ENCODE measurements at regions not wholly inside any gene's neighbourhood (a gene's known extent, or its start where the extent isn't known, plus 50 kb on each side); places are given as distances from the start of the nearest gene placed in this dataset.

- TF ChIP-seq EZH2 (IDR thresholded peaks at IDR 0.05; ENCODE audit: borderline replicate concordance, insufficient read depth, low read depth, low read length, poor library complexity, severe bottlenecking) (no peak), CTCF (IDR thresholded peaks at IDR 0.05) (no peak)
- Histone ChIP-seq H3K4me2 (replicated peaks; ENCODE audit: low read depth, low read length, poor library complexity, severe bottlenecking) (no peak overlapping the region), H3K36me3 (replicated peaks in 1 of 2; ENCODE audit: control extremely low read depth in 1 of 2, control insufficient read depth in 1 of 2, extremely low read depth in 1 of 2, insufficient read depth in 2 of 2, low read length in 1 of 2) (no peaks in the 10 kb centered on the region), H3K27me3 (replicated peaks in 1 of 4; ENCODE audit: control extremely low read depth in 1 of 4, control insufficient read depth in 3 of 4, insufficient read depth in 4 of 4, low read length in 3 of 4) (no peaks in the 10 kb centered on the region), H3K27ac (ENCODE audit: low read length in 2 of 2) (no peak overlapping the region), H2AFZ (ENCODE audit: insufficient read depth, low read depth, low read length, poor library complexity, severe bottlenecking) (no peak overlapping the region), H3K9ac (ENCODE audit: low read length) (no peak overlapping the region), H3K9me3 (ENCODE audit: control extremely low read depth in 1 of 3, control insufficient read depth in 2 of 3, insufficient read depth in 1 of 3, low read length in 2 of 3) (peaks cover 0 to 9% (median 0%) of the 10 kb centered on the region in 3 donors), H3K4me1 (ENCODE audit: control insufficient read depth in 2 of 2, insufficient read depth in 2 of 2, low read length in 2 of 2) (no peaks in the 10 kb centered on the region), H3K79me2 (ENCODE audit: control insufficient read depth, insufficient read depth, low read length) (no peaks in the 10 kb centered on the region), H4K20me1 (ENCODE audit: control insufficient read depth, insufficient read depth, low read length, poor library complexity, severe bottlenecking) (no peaks in the 10 kb centered on the region), H3K4me3 (ENCODE audit: control extremely low read depth in 1 of 5, extremely low read depth in 1 of 5, insufficient read depth in 1 of 5, low read depth in 2 of 5, low read length in 4 of 5) (no peak overlapping the region)
- Mint-ChIP-seq H3K27ac (no peak overlapping the region), H3K27me3 (no peaks in the 10 kb centered on the region), H3K4me3 (no peak overlapping the region), H3K9me3 (ENCODE audit: insufficient read depth) (peaks cover 10% of the 10 kb centered on the region), H3K4me1 (no peaks in the 10 kb centered on the region)
- CTCF ChIA-PET = no interaction called here
- POLR2A ChIA-PET = no interaction called here
- ATAC-seq (ENCODE audit: low read depth) = no peak
- whole genome bisulfite sequencing (ENCODE audit: insufficient coverage) = 81% methylated on average over 2 of the region's 2 CpGs
- intact Hi-C loops (cut with micrococcal nuclease) = no loop called here
- no peak for DNase-seq
Observed at GRCh38 chr12:17151917-17152316, 546.0 kb upstream of the LMO3 start.

DNA sequence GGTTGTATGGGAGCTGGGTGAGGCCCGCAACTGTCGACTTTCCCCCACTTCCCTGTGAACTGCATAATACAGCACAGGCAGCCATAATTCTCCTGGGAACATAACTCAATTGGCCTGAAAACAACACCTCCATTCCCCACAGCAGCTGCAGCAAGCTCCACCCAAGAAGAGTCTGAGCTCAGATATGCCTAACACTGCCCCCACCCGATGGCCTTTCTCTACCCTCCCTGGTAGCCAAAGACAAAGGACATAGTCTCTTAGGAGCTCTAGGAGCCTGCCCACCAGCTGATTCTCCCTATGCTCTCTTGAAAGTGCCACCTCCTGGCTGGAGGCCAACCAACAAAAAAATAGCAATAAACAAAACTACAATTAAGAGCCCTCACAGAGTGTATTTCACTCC lies 542.7 kb upstream of the LMO3 start:
- DNase-seq (no peak), ATAC-seq (ENCODE audit: low read depth) (no peak)
- Histone ChIP-seq H4K20me1 (ENCODE audit: control insufficient read depth, insufficient read depth, low read length, poor library complexity, severe bottlenecking) (no peaks in the 10 kb centered on the region), H3K9me3 (ENCODE audit: control extremely low read depth in 1 of 3, control insufficient read depth in 2 of 3, insufficient read depth in 1 of 3, low read length in 2 of 3) (peaks cover 0 to 9% (median 0%) of the 10 kb centered on the region in 3 donors), H3K36me3 (replicated peaks in 1 of 2; ENCODE audit: control extremely low read depth in 1 of 2, control insufficient read depth in 1 of 2, extremely low read depth in 1 of 2, insufficient read depth in 2 of 2, low read length in 1 of 2) (no peaks in the 10 kb centered on the region), H3K4me1 (ENCODE audit: control insufficient read depth in 2 of 2, insufficient read depth in 2 of 2, low read length in 2 of 2) (no peaks in the 10 kb centered on the region), H3K4me3 (ENCODE audit: control extremely low read depth in 1 of 5, extremely low read depth in 1 of 5, insufficient read depth in 1 of 5, low read depth in 2 of 5, low read length in 4 of 5) (no peak overlapping the region), H3K4me2 (replicated peaks; ENCODE audit: low read depth, low read length, poor library complexity, severe bottlenecking) (no peak overlapping the region), H3K79me2 (ENCODE audit: control insufficient read depth, insufficient read depth, low read length) (no peaks in the 10 kb centered on the region), H3K27me3 (replicated peaks in 1 of 4; ENCODE audit: control extremely low read depth in 1 of 4, control insufficient read depth in 3 of 4, insufficient read depth in 4 of 4, low read length in 3 of 4) (no peaks in the 10 kb centered on the region), H3K9ac (ENCODE audit: low read length) (no peak overlapping the region), H3K27ac (ENCODE audit: low read length in 2 of 2) (no peak overlapping the region), H2AFZ (ENCODE audit: insufficient read depth, low read depth, low read length, poor library complexity, severe bottlenecking) (no peak overlapping the region)
- intact Hi-C loops (cut with micrococcal nuclease) = no loop called here
- TF ChIP-seq CTCF (IDR thresholded peaks at IDR 0.05) (no peak), EZH2 (IDR thresholded peaks at IDR 0.05; ENCODE audit: borderline replicate concordance, insufficient read depth, low read depth, low read length, poor library complexity, severe bottlenecking) (no peak)
- Mint-ChIP-seq H3K27me3 (no peaks in the 10 kb centered on the region), H3K9me3 (ENCODE audit: insufficient read depth) (peaks cover 10% of the 10 kb centered on the region), H3K27ac (no peak overlapping the region), H3K4me3 (no peak overlapping the region), H3K4me1 (no peaks in the 10 kb centered on the region)
- ChIA-PET CTCF (no interaction called here), POLR2A (no interaction called here)
- 95% methylated on average over 3 of the region's 3 CpGs for WGBS (ENCODE audit: insufficient coverage)

Data from B cell (primary cell).